ENCODE measurements at regions not wholly inside any gene's neighbourhood (a gene's known extent, or its start where the extent isn't known, plus 50 kb on each side); places are given as distances from the start of the nearest gene placed in this dataset.

GRCh38 chr14:87081004-87081403 lies 912.0 kb downstream of the GALC start:
- Histone ChIP-seq H3K27ac (no peak overlapping the region), H3K4me1 (replicated peaks in 1 of 2) (no peaks in the 10 kb centered on the region), H3K36me3 (replicated peaks in 1 of 2) (no peaks in the 10 kb centered on the region), H3K9me3 (replicated peaks in 1 of 3) (no peaks in the 10 kb centered on the region), H3K27me3 (no peaks in the 10 kb centered on the region), H3K4me3 (no peak overlapping the region)
- TF ChIP-seq POLR2A (IDR thresholded peaks at IDR 0.05) (no peak), CTCF (IDR thresholded peaks at IDR 0.05) (no peak)
- WGBS, 4 donors, result 79 to 82% (median 81%) methylated on average over 6 of the region's 6 CpGs
- intact Hi-C loops (cut with DNase I), result no loop called here
- no peak for DNase-seq

- no peaks in the 10 kb centered on the region for H3K9me3 ChIP-seq (replicated peaks in 1 of 3)
- no peak for DNase-seq
- no peak overlapping the region for H3K4me3 ChIP-seq
- no peaks in the 10 kb centered on the region for H3K36me3 ChIP-seq (replicated peaks in 1 of 2)
- no peaks in the 10 kb centered on the region for H3K27me3 ChIP-seq
- intact Hi-C loops (cut with DNase I), result no loop called here
- 82 to 87% (median 84%) methylated on average over 7 of the region's 7 CpGs for WGBS, 4 donors
- TF ChIP-seq CTCF (IDR thresholded peaks at IDR 0.05) (no peak), POLR2A (IDR thresholded peaks at IDR 0.05) (no peak)
- no peak overlapping the region for H3K27ac ChIP-seq
- H3K4me1 ChIP-seq (replicated peaks in 1 of 2), result no peaks in the 10 kb centered on the region
These were observed 912.8 kb downstream of the GALC start for GRCh38 chr14:87080146-87080545.

GRCh38 chr14:87079416-87079815 lies 913.6 kb downstream of the GALC start:
- Histone ChIP-seq H3K36me3 (replicated peaks in 1 of 2) (no peaks in the 10 kb centered on the region), H3K9me3 (replicated peaks in 1 of 3) (no peaks in the 10 kb centered on the region), H3K27ac (no peak overlapping the region), H3K4me3 (no peak overlapping the region), H3K4me1 (replicated peaks in 1 of 2) (no peaks in the 10 kb centered on the region), H3K27me3 (no peaks in the 10 kb centered on the region)
- WGBS, 4 donors, result 63 to 70% (median 66%) methylated on average over 6 of the region's 6 CpGs
- intact Hi-C loops (cut with DNase I), result no loop called here
- no peak for DNase-seq
- TF ChIP-seq POLR2A (IDR thresholded peaks at IDR 0.05) (no peak), CTCF (IDR thresholded peaks at IDR 0.05) (no peak)

GRCh38 chr14:87076922-87077321 lies 916.1 kb downstream of the GALC start:
- no peaks in the 10 kb centered on the region for H3K9me3 ChIP-seq (replicated peaks in 1 of 3)
- no peak for DNase-seq

More at GRCh38 chr14:87076922-87077321, 916.1 kb downstream of the GALC start:
- Histone ChIP-seq H3K4me3 (no peak overlapping the region), H3K36me3 (replicated peaks in 1 of 2) (no peaks in the 10 kb centered on the region), H3K4me1 (replicated peaks in 1 of 2) (no peaks in the 10 kb centered on the region), H3K27me3 (no peaks in the 10 kb centered on the region), H3K27ac (no peak overlapping the region)
- no peak for TF ChIP-seq CTCF (IDR thresholded peaks at IDR 0.05)
- no peak for TF ChIP-seq POLR2A (IDR thresholded peaks at IDR 0.05)
- intact Hi-C loops (cut with DNase I), result no loop called here

All from adrenal gland (tissue), 9 donors.